ENCODE measurements at regions not wholly inside any gene's neighbourhood (a gene's known extent, or its start where the extent isn't known, plus 50 kb on each side); places are given as distances from the start of the nearest gene placed in this dataset.

- TF ChIP-seq CREB5 (CRISPR knock-in tag; IDR thresholded peaks at IDR 0.05; ENCODE audit: low read depth), result no peak
- no peak for TF ChIP-seq BACH2 (CRISPR knock-in tag; IDR thresholded peaks at IDR 0.05; ENCODE audit: borderline replicate concordance)
- TF ChIP-seq TCF4 (CRISPR knock-in tag; IDR thresholded peaks at IDR 0.05; ENCODE audit: borderline replicate concordance), result no peak
- no peak for TF ChIP-seq ZFP30 (CRISPR knock-in tag; IDR thresholded peaks at IDR 0.05)
- TF ChIP-seq ISL1 (CRISPR knock-in tag; IDR thresholded peaks at IDR 0.05), result no peak
- TF ChIP-seq ESRRG (CRISPR knock-in tag; IDR thresholded peaks at IDR 0.05), result no peak
- TF ChIP-seq PATZ1 (CRISPR knock-in tag; IDR thresholded peaks at IDR 0.05; ENCODE audit: borderline replicate concordance), result no peak
- TF ChIP-seq CSRNP3 (CRISPR knock-in tag; IDR thresholded peaks at IDR 0.05), result no peak
- TF ChIP-seq TOX (CRISPR knock-in tag; IDR thresholded peaks at IDR 0.05; ENCODE audit: borderline replicate concordance), result no peak
- TF ChIP-seq RARB (CRISPR knock-in tag; IDR thresholded peaks at IDR 0.05), result no peak
- no peak for TF ChIP-seq ZC3H10 (CRISPR knock-in tag; IDR thresholded peaks at IDR 0.05)
- no peak for TF ChIP-seq CSDC2 (CRISPR knock-in tag; IDR thresholded peaks at IDR 0.05)
These were observed 82.1 kb upstream of the VAV3 start for GRCh38 chr1:108047085-108047484.

All from SK-N-SH treated with all-trans-retinoic acid at 6 μM for 48 hours (cell line).